ENCODE measurements at regions not wholly inside any gene's neighbourhood (a gene's known extent, or its start where the extent isn't known, plus 50 kb on each side); places are given as distances from the start of the nearest gene placed in this dataset.

DNA sequence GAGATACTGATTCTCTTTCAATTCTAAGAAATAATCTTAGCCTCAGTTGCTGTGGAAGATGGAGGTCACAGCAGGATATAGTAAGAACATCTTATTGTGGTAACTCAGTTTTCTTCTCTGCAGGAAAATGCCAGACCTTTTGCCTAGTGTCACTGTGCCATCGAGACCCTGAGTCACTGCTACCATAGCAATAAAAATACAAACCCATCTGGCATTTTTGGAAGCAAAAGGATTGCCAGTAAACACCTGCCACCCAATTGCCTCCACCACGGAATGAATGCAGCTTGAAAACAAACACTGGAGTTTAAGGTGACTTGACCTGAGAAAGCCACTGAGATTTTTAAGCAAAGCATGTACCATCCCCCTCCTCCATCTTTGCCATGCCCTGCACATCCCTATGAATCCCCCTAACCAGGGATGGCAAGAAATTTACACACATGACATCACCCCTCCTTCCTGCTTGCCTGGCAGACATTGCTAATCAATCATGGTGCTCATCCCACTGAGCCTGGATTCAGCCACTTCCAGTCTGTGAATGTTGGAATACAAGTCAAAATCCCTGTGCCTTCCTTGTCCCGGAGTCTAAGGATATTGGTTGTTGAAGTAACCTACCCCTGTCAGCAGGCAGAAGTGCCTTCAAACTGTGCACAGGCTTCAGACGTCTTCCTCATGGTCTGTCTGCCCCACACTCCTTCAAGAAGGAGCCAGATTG lies 59.6 kb upstream of the MAMLD1 start:
- TF ChIP-seq, protein P1, sequence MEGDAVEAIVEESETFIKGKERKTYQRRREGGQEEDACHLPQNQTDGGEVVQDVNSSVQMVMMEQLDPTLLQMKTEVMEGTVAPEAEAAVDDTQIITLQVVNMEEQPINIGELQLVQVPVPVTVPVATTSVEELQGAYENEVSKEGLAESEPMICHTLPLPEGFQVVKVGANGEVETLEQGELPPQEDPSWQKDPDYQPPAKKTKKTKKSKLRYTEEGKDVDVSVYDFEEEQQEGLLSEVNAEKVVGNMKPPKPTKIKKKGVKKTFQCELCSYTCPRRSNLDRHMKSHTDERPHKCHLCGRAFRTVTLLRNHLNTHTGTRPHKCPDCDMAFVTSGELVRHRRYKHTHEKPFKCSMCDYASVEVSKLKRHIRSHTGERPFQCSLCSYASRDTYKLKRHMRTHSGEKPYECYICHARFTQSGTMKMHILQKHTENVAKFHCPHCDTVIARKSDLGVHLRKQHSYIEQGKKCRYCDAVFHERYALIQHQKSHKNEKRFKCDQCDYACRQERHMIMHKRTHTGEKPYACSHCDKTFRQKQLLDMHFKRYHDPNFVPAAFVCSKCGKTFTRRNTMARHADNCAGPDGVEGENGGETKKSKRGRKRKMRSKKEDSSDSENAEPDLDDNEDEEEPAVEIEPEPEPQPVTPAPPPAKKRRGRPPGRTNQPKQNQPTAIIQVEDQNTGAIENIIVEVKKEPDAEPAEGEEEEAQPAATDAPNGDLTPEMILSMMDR (IDR thresholded peaks at IDR 0.05) = no peak
- TF ChIP-seq POLR2A (IDR thresholded peaks at IDR 0.05) = no peak

All from right lobe of liver (tissue), 4 donors.